Lower lobe of right lung (tissue), 2 donors: ENCODE measurements at regions not wholly inside any gene's neighbourhood (a gene's known extent, or its start where the extent isn't known, plus 50 kb on each side); places are given as distances from the start of the nearest gene placed in this dataset.

ENCODE experiments used
- ATAC-seq, 2 donors: fragments of 200-7000 bp; cut with Tn5 transposase; one replicate each; pipeline ENCODE4 v1.9.1; 2020 to 2022; ENCODE audit warnings: mild to moderate bottlenecking in 2 of 2, moderate library complexity in 2 of 2
- DNase-seq: peaks from one replicate; pipeline ENCODE4 v3.0.0-alpha.2; 2020
- H3K27ac ChIP-seq: fragments of 200-600 bp; one replicate; pipeline ENCODE4 v1.8.0; 2022
- H3K27me3 ChIP-seq: fragments of 200-600 bp; one replicate; pipeline ENCODE4 v1.8.0; 2022; ENCODE audit warnings: low read depth
- H3K36me3 ChIP-seq: fragments of 200-600 bp; one replicate; pipeline ENCODE4 v1.8.0; 2022; ENCODE audit warnings: mild to moderate bottlenecking
- H3K4me1 ChIP-seq: fragments of 200-600 bp; one replicate; pipeline ENCODE4 v1.8.0; 2022
- H3K4me3 ChIP-seq: fragments of 200-600 bp; one replicate; pipeline ENCODE4 v1.8.0; 2022; ENCODE audit warnings: mild to moderate bottlenecking
- H3K9me3 ChIP-seq: fragments of 200-600 bp; one replicate; pipeline ENCODE4 v1.8.0; 2022
- intact Hi-C: fragments of 100-400 bp; cut with DNase I; formaldehyde crosslinking; loops from one replicate; pipeline ENCODE4 v1.11.0; 2022
- TF ChIP-seq, protein P1 (sequence below): fragments of 200-600 bp; IDR thresholded peaks from one replicate; pipeline ENCODE4 v1.8.0; 2022; ENCODE audit warnings: antibody characterized with exemption, mild to moderate bottlenecking
- donor health status: DM: no; HTN: yes; CAD: no; lungs with severe emphysema.

DNA sequence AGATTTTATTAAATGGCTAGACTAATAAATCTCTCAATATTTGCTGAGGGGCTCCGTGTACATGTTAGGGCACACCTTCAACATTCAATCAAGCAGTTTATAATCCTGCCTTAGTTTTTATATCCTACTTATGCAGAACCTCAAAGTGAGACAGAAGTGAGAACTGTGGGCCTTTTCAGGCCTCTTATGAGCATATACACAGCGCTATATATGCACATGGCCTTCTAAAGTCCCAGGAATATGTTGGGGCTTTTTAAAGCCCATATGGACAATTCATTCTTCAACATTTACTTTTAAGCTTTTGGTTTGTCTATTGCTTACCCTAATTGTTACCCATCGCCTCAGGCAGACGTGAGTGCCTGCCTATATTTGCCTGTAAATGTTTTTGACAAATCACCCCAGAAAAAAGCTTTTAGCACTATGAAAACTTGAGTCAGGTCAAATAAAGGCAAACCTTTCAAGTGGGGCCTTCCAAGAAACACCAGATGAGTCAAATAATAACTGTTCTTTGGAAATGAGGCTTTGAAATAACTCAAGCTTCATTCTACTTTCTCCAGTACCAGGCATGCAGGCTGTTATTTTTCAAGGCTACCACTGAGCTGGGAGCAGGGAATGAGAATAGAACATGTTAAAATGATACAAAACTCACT, 58.2 kb downstream of the ESM1 start:
- DNase-seq (no peak), ATAC-seq (no peak)
- Histone ChIP-seq H3K4me3 (no peak overlapping the region), H3K36me3 (no peaks in the 10 kb centered on the region), H3K4me1 (no peaks in the 10 kb centered on the region), H3K9me3 (peaks cover 18% of the 10 kb centered on the region), H3K27ac (no peak overlapping the region), H3K27me3 (peaks cover 3% of the 10 kb centered on the region)
- TF ChIP-seq, protein P1, sequence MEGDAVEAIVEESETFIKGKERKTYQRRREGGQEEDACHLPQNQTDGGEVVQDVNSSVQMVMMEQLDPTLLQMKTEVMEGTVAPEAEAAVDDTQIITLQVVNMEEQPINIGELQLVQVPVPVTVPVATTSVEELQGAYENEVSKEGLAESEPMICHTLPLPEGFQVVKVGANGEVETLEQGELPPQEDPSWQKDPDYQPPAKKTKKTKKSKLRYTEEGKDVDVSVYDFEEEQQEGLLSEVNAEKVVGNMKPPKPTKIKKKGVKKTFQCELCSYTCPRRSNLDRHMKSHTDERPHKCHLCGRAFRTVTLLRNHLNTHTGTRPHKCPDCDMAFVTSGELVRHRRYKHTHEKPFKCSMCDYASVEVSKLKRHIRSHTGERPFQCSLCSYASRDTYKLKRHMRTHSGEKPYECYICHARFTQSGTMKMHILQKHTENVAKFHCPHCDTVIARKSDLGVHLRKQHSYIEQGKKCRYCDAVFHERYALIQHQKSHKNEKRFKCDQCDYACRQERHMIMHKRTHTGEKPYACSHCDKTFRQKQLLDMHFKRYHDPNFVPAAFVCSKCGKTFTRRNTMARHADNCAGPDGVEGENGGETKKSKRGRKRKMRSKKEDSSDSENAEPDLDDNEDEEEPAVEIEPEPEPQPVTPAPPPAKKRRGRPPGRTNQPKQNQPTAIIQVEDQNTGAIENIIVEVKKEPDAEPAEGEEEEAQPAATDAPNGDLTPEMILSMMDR, result no peak
- intact Hi-C loops, result no loop called here

DNA sequence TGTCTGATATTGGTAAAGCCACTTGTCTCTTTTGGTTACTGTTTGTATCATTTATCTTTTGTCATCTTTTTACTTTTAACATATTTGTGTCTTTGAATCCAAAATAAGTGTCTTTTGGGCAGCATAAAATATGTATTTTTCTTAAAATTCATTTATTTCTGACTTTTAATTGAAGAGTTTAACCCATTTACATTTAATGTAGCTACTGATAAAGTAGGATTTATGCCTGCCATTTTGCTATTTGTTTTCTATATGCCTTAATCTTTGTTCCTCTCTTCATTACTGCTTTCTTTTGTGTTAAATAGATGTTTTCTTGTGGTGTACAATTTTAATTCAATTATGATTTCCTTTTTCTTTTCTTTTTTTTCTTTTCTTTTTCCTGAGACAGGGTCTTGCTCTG, 60.9 kb downstream of the ESM1 start:
- Histone ChIP-seq H3K27me3 (no peaks in the 10 kb centered on the region), H3K4me3 (no peak overlapping the region), H3K9me3 (peaks cover 18% of the 10 kb centered on the region), H3K36me3 (no peaks in the 10 kb centered on the region), H3K27ac (no peak overlapping the region), H3K4me1 (no peaks in the 10 kb centered on the region)
- intact Hi-C loops, result no loop called here
- DNase-seq (no peak), ATAC-seq (no peak)
- TF ChIP-seq, protein P1, result no peak

DNA sequence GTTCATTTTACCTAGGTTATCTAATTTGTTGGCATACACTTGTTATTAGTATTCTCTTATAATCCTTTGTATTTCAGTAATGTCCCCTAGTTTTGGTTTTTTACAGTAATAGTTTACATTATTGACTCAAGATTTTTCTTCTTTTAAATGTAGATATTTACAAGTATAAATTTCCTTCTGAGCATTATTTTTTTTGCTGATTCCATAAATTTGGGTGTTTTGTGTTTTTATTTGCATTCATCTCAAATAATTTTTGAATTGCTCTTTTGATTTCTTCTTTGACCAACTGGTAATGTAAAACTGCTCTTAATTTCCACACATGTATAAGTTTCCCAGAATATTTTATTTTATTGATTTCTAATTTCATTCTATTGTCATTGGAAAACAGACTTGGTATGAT, 68.1 kb downstream of the ESM1 start:
- TF ChIP-seq, protein P1, result no peak
- no peak for ATAC-seq
- no peak for DNase-seq
- intact Hi-C loops, result no loop called here
- no peaks in the 10 kb centered on the region for H3K27me3 ChIP-seq
- no peak overlapping the region for H3K27ac ChIP-seq
- H3K4me1 ChIP-seq, result no peaks in the 10 kb centered on the region
- no peak overlapping the region for H3K4me3 ChIP-seq
- H3K36me3 ChIP-seq, result no peaks in the 10 kb centered on the region
- H3K9me3 ChIP-seq, result no peaks in the 10 kb centered on the region

DNA sequence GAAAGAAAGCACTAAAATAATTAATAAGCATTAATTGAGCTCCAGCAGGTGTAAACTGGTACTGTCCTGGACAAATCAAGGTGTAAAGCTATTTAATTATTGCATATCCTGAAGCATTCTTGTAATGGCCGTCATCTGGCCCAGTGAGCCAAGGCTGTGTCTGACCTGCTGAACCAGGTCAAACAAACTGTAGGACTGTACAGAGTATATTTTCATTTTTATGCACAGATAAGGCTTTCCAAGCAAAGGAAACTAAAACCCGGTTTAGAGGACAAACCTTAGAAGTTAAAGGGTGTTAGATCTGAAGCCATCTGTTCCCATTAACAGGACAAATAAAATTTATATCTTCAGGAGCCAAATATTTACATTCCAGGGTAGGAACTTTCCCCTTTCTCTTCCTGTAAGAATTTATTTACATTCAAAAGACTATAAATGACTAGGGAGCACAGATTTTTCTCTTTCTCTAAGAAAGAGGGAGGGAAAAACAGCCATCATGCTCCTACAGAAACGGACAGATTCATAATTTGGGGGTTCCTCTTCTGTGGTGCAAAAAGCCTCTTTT, 69.8 kb downstream of the ESM1 start:
- Histone ChIP-seq H3K36me3 (no peaks in the 10 kb centered on the region), H3K4me3 (no peak overlapping the region), H3K27me3 (no peaks in the 10 kb centered on the region), H3K4me1 (no peaks in the 10 kb centered on the region), H3K9me3 (no peaks in the 10 kb centered on the region), H3K27ac (no peak overlapping the region)
- DNase-seq (no peak), ATAC-seq (no peak)
- intact Hi-C loops, result no loop called here
- TF ChIP-seq, protein P1, result no peak

DNA sequence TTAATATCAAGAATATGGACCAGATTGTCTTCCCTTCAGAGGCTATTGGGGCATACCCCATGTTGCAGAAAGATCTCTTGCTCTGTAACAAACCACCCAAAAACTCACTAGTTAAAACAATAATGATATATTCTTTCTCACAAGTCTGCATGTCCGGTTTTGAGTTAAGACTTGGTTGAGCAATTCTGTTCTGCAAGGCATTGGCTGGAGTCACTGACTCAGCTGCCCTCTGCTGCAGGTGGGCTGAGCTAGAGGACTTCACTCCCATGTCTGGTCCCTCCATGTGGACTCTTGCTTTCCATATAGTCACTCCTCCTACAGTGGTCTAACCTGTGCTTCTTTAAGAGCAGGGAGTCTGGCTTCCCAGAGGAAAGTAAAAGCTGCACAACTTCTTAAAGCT, 73.4 kb downstream of the ESM1 start:
- H3K36me3 ChIP-seq, result no peaks in the 10 kb centered on the region
- H3K4me1 ChIP-seq, result no peaks in the 10 kb centered on the region
- no peak overlapping the region for H3K27ac ChIP-seq
- ATAC-seq, result no peak
- DNase-seq, result no peak
- no peak overlapping the region for H3K4me3 ChIP-seq
- TF ChIP-seq, protein P1, result no peak
- intact Hi-C loops, result no loop called here
- H3K27me3 ChIP-seq, result no peaks in the 10 kb centered on the region
- no peaks in the 10 kb centered on the region for H3K9me3 ChIP-seq
